ENCODE measurements at regions not wholly inside any gene's neighbourhood (a gene's known extent, or its start where the extent isn't known, plus 50 kb on each side); places are given as distances from the start of the nearest gene placed in this dataset.

DNA sequence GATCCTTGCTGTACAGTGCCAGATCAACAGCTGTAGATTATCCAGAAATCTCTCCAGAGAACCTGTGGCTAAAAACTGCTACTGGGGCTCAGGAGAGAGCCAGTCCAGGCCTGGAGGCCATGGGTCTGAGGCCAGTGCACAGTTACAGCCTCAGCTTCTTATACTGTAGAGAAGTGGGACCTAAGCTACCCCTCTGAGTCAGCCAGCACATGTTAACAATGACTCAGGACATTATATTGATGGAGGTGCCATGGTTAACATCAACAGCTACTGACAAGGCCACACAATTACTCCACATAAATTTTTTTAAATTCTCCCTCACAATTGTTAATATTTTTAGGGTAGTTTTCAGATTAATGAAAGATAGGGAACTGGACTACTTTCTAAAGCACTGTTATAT, 138.5 kb downstream of the RBM26 start:
- Mint-ChIP-seq H3K9me3 (no peaks in the 10 kb centered on the region), H3K4me3 (no peak overlapping the region), H3K36me3 (no peaks in the 10 kb centered on the region), H3K27ac (no peak overlapping the region), H3K27me3 (peaks cover 6 to 12% of the 10 kb centered on the region in 2 donors), H3K4me1 (ENCODE audit: low read depth in 2 of 2) (no peaks in the 10 kb centered on the region)
- peak in 1 of 2 donors; percentile 43 for ATAC-seq
- DNase-seq (ENCODE audit: low spot score) = no peak

DNA sequence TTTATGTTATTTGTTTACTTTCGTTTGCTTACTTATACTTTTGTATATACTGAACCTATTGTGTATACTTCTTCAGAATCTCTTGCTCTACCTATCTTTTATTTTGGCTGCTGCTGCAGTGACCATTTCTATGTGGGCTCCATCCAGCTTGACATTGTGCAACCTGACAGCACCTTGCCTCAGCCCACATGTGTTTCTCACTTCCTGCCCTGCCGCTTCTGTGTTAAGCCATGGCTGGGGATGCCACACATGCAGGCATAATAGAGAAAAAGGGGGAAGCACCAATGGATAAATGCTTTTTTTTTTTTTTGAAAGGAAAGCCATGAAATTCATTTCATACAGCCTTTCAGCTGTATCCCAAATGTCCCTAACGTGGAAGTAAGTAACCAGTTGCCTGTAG, 147.6 kb downstream of the RBM26 start:
- H3K27ac Mint-ChIP-seq = no peak overlapping the region
- no peak overlapping the region for H3K4me3 Mint-ChIP-seq
- H3K36me3 Mint-ChIP-seq = no peaks in the 10 kb centered on the region
- no peak for DNase-seq (ENCODE audit: low spot score)
- H3K27me3 Mint-ChIP-seq = peaks cover 11 to 33% of the 10 kb centered on the region in 2 donors
- no peaks in the 10 kb centered on the region for H3K9me3 Mint-ChIP-seq
- no peaks in the 10 kb centered on the region for H3K4me1 Mint-ChIP-seq (ENCODE audit: low read depth in 2 of 2)
- no peak for ATAC-seq

DNA sequence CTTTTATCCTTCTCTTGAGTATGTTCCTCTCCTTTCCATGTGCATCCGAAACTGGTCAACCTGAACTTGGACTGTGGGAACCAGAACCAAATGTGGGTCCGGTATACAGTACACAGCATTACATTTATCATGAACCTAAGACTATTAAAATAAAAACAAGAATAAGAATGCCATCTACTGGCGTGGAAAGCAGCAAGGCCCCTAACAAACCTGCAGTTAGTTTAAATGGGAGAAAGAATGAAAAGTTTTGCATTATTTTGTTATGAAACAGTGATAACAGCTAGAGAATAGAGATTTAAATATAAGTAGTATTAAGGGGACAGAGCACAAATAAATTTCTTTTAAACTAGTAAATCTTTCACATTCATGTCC, 159.5 kb downstream of the RBM26 start:
- Mint-ChIP-seq H3K9me3 (no peaks in the 10 kb centered on the region), H3K4me1 (ENCODE audit: low read depth in 2 of 2) (no peaks in the 10 kb centered on the region), H3K27me3 (peaks cover 4 to 8% of the 10 kb centered on the region in 2 donors), H3K27ac (no peak overlapping the region), H3K4me3 (no peak overlapping the region), H3K36me3 (no peaks in the 10 kb centered on the region)
- DNase-seq (ENCODE audit: low spot score) = no peak
- ATAC-seq = no peak

DNA sequence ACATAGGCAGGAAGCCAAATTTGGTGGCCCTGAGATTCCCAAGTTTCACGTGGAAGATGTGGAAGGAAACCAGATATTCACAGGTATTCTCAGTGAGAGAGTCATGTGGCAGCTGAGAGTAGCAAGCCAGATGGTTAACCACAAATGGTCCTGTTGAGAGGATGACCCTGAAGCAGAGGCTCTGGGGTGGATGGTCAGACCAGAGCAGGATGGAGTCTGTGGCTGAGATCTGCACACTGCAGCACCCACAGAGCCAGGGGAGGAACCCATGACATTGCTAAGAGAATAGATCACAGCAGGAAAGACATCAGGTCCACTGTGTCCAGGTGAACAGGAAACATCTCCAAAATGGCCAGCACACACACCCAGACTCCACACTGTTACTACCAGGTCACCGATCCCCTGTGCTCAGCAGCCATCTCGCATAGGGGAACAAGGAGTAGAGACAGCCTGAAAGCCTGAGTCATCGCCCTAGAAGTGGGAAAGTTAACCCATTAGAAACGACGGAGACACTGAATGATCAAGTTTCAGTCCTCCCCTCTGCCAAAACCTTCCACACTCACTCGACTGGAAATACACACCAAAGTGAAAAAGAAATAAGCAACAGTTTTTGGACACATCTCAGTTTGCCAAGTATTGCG, 160.0 kb downstream of the RBM26 start:
- H3K27ac Mint-ChIP-seq = no peak overlapping the region
- H3K9me3 Mint-ChIP-seq = no peaks in the 10 kb centered on the region
- DNase-seq (ENCODE audit: low spot score) (no peak), ATAC-seq (peak in 1 of 2 donors; percentile 36)
- H3K36me3 Mint-ChIP-seq = no peaks in the 10 kb centered on the region
- H3K4me3 Mint-ChIP-seq = no peak overlapping the region
- no peaks in the 10 kb centered on the region for H3K4me1 Mint-ChIP-seq (ENCODE audit: low read depth in 2 of 2)
- peaks cover 4 to 10% of the 10 kb centered on the region in 2 donors for H3K27me3 Mint-ChIP-seq

DNA sequence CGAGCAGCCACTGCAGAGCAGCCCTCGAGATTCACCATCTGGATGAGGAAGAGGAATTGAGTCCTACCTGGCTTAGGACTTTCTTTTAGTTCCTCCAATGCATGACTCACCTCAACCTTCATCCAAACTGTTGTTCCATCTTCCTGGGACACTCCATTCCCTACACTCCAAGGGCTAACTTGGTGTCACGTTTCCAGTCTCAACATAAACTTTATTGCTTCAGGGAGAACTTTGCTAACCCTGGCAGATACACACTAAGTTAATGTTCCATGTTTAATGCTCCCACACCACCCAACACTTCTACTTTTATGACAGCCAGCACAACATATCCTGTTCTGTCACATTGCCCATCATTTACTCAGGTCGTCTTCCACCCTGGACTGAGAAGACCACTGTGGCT, 164.4 kb downstream of the RBM26 start:
- DNase-seq (ENCODE audit: low spot score) (no peak), ATAC-seq (no peak)
- H3K4me1 Mint-ChIP-seq (ENCODE audit: low read depth in 2 of 2) = peaks cover 0 to 3% of the 10 kb centered on the region in 2 donors
- H3K36me3 Mint-ChIP-seq = no peaks in the 10 kb centered on the region
- H3K27ac Mint-ChIP-seq = no peak overlapping the region
- peaks cover 14 to 19% of the 10 kb centered on the region in 2 donors for H3K27me3 Mint-ChIP-seq
- H3K9me3 Mint-ChIP-seq = no peaks in the 10 kb centered on the region
- H3K4me3 Mint-ChIP-seq = no peak overlapping the region

DNA sequence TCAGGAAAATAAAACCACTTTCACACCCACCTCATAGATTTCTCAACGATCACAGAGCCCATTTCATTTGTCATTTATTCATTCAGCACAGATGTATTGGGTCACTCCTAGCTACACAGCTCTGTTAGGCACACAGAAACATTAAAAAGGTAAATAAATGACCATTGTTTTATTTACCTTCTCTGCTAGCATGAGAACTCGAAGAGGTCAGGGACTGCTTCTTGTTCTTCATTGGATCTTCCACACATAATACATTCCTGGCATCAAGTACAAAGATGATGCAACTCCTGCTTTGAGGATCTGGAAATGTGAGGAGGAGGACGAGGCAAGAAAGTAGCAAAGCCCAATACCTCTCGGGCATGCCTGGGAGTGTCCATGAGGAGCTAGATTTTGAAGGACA, 168.1 kb downstream of the RBM26 start:
- Mint-ChIP-seq H3K27me3 (peaks cover 16 to 17% of the 10 kb centered on the region in 2 donors), H3K36me3 (no peaks in the 10 kb centered on the region), H3K9me3 (peaks cover 3% of the 10 kb centered on the region), H3K4me1 (ENCODE audit: low read depth in 2 of 2) (peaks cover 0 to 3% of the 10 kb centered on the region in 2 donors), H3K4me3 (no peak overlapping the region), H3K27ac (no peak overlapping the region)
- ATAC-seq = no peak
- DNase-seq (ENCODE audit: low spot score) = no peak

DNA sequence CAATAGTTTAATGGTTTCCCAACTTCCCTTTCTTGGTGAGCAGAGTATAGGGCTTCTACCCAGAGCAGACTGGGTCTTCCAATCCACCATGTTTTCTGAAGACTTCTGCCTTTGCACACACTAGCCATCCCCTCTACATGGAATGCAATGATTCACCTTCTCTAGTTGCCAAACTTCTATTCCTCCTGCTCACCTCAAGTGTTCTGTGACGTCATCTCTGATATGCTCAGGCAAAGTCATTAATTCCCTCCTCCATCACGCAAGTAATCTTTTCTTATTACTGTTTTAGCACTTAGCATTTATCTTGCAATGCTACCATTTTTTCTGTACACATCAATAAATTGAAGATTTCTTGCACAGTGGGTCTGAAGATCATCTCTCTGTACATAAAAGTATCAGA, 174.2 kb downstream of the RBM26 start:
- Mint-ChIP-seq H3K9me3 (peaks cover 3% of the 10 kb centered on the region), H3K27ac (no peak overlapping the region), H3K36me3 (no peaks in the 10 kb centered on the region), H3K27me3 (peaks cover 6% of the 10 kb centered on the region in 2 donors), H3K4me1 (ENCODE audit: low read depth in 2 of 2) (no peaks in the 10 kb centered on the region), H3K4me3 (no peak overlapping the region)
- DNase-seq (ENCODE audit: low spot score) (no peak), ATAC-seq (no peak)

DNA sequence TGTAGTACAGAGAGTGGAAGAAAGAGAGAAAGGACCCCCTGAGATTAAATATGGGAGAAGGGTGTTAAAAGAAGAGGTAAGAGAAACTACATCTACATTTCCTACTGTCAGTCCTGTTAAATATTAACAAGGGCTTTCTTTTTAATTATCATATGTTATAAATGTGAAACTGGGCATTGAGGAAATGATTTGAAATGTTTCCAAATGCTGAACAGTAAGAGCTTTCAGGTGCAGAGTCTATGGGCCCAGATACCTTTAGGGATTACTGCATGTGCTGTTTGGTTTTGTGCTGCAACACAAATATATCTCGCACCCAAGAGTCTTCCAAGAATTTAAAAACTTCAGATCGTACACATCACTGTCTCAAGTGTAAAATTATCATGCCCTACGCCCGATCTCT, 176.3 kb downstream of the RBM26 start:
- no peaks in the 10 kb centered on the region for H3K4me1 Mint-ChIP-seq (ENCODE audit: low read depth in 2 of 2)
- H3K27me3 Mint-ChIP-seq = peaks cover under 1 to 5% of the 10 kb centered on the region in 2 donors
- ATAC-seq (no peak), DNase-seq (ENCODE audit: low spot score) (no peak)
- no peaks in the 10 kb centered on the region for H3K36me3 Mint-ChIP-seq
- H3K4me3 Mint-ChIP-seq = no peak overlapping the region
- no peaks in the 10 kb centered on the region for H3K9me3 Mint-ChIP-seq
- H3K27ac Mint-ChIP-seq = no peak overlapping the region

DNA sequence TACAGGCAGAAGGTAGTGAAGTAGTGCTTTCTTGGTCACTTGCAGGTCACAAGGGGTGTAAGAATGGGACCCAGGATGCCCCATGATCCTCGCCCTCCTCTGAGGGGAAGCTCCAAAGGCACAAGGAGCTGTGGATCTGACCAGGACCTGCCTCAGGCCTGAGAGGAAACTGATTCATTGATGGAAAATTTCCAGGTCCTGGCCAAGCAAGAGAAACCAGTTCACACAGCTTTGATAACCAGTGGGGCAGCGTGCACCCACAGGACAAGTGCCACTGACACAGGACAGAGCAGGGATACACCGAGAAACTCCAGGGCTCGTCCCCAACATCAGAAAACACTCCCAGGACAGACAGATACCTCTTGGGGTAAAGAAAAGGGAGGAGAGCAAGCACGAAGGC, 177.1 kb downstream of the RBM26 start:
- DNase-seq (ENCODE audit: low spot score) (no peak), ATAC-seq (peak in 1 of 2 donors; percentile 20)
- Mint-ChIP-seq H3K27ac (no peak overlapping the region), H3K36me3 (no peaks in the 10 kb centered on the region), H3K4me3 (no peak overlapping the region), H3K27me3 (peaks cover 9% of the 10 kb centered on the region in 2 donors), H3K9me3 (no peaks in the 10 kb centered on the region), H3K4me1 (ENCODE audit: low read depth in 2 of 2) (no peaks in the 10 kb centered on the region)

DNA sequence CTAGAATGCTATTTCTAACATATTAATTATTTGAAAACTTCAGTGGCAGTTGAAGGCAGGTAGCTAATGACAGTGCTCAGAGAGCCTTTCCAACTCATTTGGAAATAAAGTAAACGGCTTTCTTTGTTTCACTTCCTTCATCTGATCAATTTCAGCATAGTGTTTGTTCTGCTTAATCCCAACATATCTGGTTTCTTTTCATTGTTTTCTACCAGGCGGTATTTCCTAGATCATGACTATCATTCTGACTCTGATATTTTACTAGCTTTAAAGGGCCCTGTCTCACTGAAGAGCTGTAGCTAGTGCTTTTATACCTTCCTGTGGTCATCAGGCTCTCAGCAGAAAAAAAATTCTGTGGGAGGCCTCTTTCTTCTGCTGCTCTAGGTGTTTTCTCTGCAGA, 178.6 kb downstream of the RBM26 start:
- no peaks in the 10 kb centered on the region for H3K4me1 Mint-ChIP-seq (ENCODE audit: low read depth in 2 of 2)
- H3K36me3 Mint-ChIP-seq = no peaks in the 10 kb centered on the region
- H3K4me3 Mint-ChIP-seq = no peak overlapping the region
- no peaks in the 10 kb centered on the region for H3K9me3 Mint-ChIP-seq
- H3K27me3 Mint-ChIP-seq = peaks cover 14 to 15% of the 10 kb centered on the region in 2 donors
- H3K27ac Mint-ChIP-seq = no peak overlapping the region
- DNase-seq (ENCODE audit: low spot score) (no peak), ATAC-seq (no peak)

DNA sequence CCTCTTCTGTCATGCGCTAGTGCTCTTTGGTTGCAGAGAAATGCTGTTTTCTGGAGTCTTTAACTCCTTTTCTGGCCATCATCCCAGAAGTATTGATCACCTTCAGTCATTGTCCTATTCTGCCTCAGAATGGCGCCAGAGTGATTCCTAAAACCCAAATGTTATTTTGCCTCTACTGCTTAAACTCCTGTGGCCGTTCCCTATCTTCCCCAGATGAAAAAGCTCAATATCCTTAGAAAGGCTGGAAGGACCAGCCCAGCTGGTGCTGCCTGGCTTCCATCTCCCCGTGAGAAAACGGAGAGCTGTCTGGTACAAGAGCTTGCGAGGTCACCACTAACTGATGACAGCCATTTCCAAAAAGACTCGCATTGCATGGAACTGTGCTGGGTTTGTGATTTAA, 179.1 kb downstream of the RBM26 start:
- no peak for ATAC-seq
- Mint-ChIP-seq H3K36me3 (no peaks in the 10 kb centered on the region), H3K4me1 (ENCODE audit: low read depth in 2 of 2) (no peaks in the 10 kb centered on the region), H3K27me3 (peaks cover 15% of the 10 kb centered on the region in 2 donors), H3K27ac (no peak overlapping the region), H3K9me3 (no peaks in the 10 kb centered on the region), H3K4me3 (no peak overlapping the region)
- no peak for DNase-seq (ENCODE audit: low spot score)

DNA sequence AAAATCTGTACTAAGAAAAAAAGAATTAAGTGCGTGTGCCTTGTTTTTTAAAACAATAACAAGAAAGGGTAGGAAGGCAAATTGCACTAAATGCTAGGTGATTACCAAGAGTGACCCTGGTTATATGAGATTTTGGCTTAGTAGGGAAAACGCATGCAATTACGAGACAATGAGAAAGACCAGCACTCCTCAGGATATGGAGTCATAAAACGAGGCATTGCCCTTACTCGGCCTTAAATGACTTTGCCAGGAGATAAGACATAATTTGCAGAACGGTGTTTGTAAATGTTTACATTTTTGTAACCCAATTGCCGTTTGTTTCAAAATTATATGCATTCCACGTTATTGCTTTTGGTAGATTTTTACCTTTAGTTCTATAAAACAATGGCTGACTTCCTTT, 179.8 kb downstream of the RBM26 start:
- Mint-ChIP-seq H3K4me1 (ENCODE audit: low read depth in 2 of 2) (no peaks in the 10 kb centered on the region), H3K27ac (no peak overlapping the region), H3K36me3 (no peaks in the 10 kb centered on the region), H3K9me3 (no peaks in the 10 kb centered on the region), H3K27me3 (peaks cover 15% of the 10 kb centered on the region in 2 donors), H3K4me3 (no peak overlapping the region)
- ATAC-seq (no peak), DNase-seq (ENCODE audit: low spot score) (no peak)

DNA sequence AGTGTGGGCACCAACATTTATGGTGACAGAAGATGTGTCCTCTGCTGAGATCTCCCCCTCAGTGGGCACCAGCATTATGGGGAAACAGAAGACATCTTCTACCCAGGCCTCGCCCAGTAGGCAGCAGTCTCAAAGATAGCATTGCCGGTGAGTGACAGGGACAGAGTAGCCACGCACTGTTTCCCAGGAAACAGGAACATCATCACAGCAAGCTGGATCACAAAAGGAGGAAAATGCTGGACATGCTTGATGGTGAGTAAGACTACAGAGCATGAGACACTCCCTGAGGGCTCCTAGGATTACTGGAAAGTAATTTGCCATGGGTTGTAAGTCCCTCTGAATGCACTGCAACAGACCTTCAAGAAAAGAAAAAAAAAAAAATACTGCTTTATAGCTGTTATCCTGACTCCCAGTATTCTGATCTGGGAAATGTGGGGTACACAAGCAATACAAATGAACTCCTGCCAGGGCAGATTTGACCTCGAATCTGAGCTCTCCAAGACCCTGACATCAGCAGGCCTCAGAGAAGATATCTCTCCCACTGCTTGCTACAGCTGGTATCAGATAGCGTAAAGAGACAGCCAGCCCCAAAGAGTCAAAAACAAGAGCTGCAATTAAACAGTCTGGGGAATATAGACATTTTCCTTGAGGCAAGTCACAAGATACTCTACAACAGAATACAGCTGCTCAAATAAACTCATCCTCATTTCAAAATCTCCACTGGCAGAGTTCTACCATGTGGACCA, 180.4 kb downstream of the RBM26 start:
- H3K9me3 Mint-ChIP-seq = no peaks in the 10 kb centered on the region
- H3K36me3 Mint-ChIP-seq = no peaks in the 10 kb centered on the region
- DNase-seq (ENCODE audit: low spot score) (no peak), ATAC-seq (no peak)
- no peak overlapping the region for H3K4me3 Mint-ChIP-seq
- no peaks in the 10 kb centered on the region for H3K4me1 Mint-ChIP-seq (ENCODE audit: low read depth in 2 of 2)
- no peak overlapping the region for H3K27ac Mint-ChIP-seq
- H3K27me3 Mint-ChIP-seq = peaks cover 15% of the 10 kb centered on the region in 2 donors

DNA sequence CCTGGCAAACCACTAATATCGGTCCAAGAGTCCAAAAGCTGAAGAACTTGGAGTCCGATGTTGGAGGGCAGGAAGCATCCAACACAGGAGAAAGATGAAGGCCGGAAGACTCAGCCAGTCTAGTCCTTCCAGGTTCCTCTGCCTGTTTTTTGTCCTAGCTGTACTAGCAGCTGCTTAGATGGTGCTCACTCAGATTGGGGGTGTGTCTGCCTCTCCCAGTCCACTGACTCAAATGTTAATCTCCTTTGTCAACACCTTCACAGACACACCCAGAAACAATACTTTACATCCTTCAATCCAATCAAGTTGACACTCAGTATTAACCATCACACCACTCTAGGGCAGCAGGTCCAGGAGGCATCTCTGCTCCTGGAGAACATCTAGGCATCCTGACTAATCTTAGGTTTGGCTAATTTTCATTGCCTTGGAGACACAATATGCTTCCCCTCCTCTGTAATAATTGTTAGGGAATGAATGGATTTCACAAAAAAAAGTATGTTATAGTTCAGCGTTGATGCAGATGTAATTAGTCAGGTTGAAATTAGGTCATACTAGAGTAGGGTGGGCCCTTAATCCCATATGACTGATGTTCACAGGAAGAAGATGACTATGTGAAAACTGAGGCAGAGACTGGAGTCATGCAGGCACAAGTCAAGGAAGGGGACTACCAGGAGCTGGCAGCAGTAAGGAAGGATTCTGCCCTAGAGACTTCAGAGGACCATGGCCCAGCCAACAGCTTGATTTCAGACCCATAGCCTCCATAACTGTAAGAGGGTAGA, 183.4 kb downstream of the RBM26 start:
- peaks cover 3% of the 10 kb centered on the region for H3K9me3 Mint-ChIP-seq
- peaks cover 15 to 24% of the 10 kb centered on the region in 2 donors for H3K27me3 Mint-ChIP-seq
- ATAC-seq = no peak
- H3K4me3 Mint-ChIP-seq = no peak overlapping the region
- H3K36me3 Mint-ChIP-seq = no peaks in the 10 kb centered on the region
- no peaks in the 10 kb centered on the region for H3K4me1 Mint-ChIP-seq (ENCODE audit: low read depth in 2 of 2)
- H3K27ac Mint-ChIP-seq = no peak overlapping the region
- no peak for DNase-seq (ENCODE audit: low spot score)
